OCI-LY1 (cell line): ENCODE measurements at regions not wholly inside any gene's neighbourhood (a gene's known extent, or its start where the extent isn't known, plus 50 kb on each side); places are given as distances from the start of the nearest gene placed in this dataset.

ENCODE experiments used
- H2AFZ ChIP-seq: fragments of 200-600 bp; sonication (generic), shearing (Covaris generic); 2 replicates; pipeline ENCODE4 v1.6.0; 2014; ENCODE audit warnings: antibody characterized with exemption, mild to moderate bottlenecking, low read length
- H3F3A ChIP-seq: fragments of 200-600 bp; sonication (generic), shearing (Covaris generic); 2 replicates; pipeline ENCODE4 v1.6.0; 2014; ENCODE audit warnings: mild to moderate bottlenecking, antibody characterized with exemption, low read length, moderate library complexity; ENCODE audit not compliant: insufficient read depth
- H3K27ac ChIP-seq: fragments of 200-600 bp; sonication (generic); 2 replicates; pipeline ENCODE4 v1.5.1; 2014; ENCODE audit warnings: low read length, mixed run types, mild to moderate bottlenecking, low read depth; ENCODE audit not compliant: poor library complexity, severe bottlenecking
- H3K27me3 ChIP-seq: fragments of 200-600 bp; sonication (generic); 2 replicates; pipeline ENCODE4 v1.6.0; 2014; ENCODE audit warnings: antibody characterized with exemption, mild to moderate bottlenecking, low read length, moderate library complexity; ENCODE audit not compliant: insufficient read depth
- H3K36me3 ChIP-seq: fragments of 200-600 bp; sonication (generic); 2 replicates; pipeline ENCODE4 v1.6.1; 2014; ENCODE audit warnings: mild to moderate bottlenecking, antibody characterized with exemption, low read length, moderate library complexity, mixed read lengths; ENCODE audit not compliant: insufficient read depth
- H3K4me1 ChIP-seq: fragments of 200-600 bp; sonication (generic); 2 replicates; pipeline ENCODE4 v1.5.1; 2014; ENCODE audit warnings: mild to moderate bottlenecking, low read length, moderate library complexity; ENCODE audit not compliant: insufficient read depth, severe bottlenecking
- H3K4me2 ChIP-seq: fragments of 200-600 bp; sonication (generic), shearing (Covaris generic); 2 replicates; pipeline ENCODE4 v1.6.1; 2014; ENCODE audit warnings: low read length
- H3K4me3 ChIP-seq: fragments of 200-600 bp; sonication (generic); 2 replicates; pipeline ENCODE4 v1.5.1; 2014; ENCODE audit warnings: low read length, low read depth, mild to moderate bottlenecking, mixed read lengths; ENCODE audit not compliant: poor library complexity, severe bottlenecking
- H3K79me2 ChIP-seq: fragments of 200-600 bp; shearing (Covaris generic); 2 replicates; pipeline ENCODE4 v1.6.1; 2016; ENCODE audit warnings: mixed run types, low read length, mixed read lengths; ENCODE audit not compliant: insufficient read depth
- H3K9ac ChIP-seq: fragments of 200-600 bp; sonication (generic), shearing (Covaris generic); 2 replicates; pipeline ENCODE4 v1.6.1; 2014; ENCODE audit warnings: mild to moderate bottlenecking, low read length, mixed read lengths
- H3K9me2 ChIP-seq: fragments of 200-600 bp; sonication (generic), shearing (Covaris generic); 2 replicates; pipeline ENCODE4 v1.6.1; 2014; ENCODE audit warnings: low read depth, mild to moderate bottlenecking, low read length, mixed read lengths
- H3K9me3 ChIP-seq: fragments of 200-600 bp; shearing (Covaris generic); 2 replicates; pipeline ENCODE4 v1.6.1; 2014; ENCODE audit warnings: low read length, mixed read lengths
- H4K20me1 ChIP-seq: fragments of 200-600 bp; sonication (generic), shearing (Covaris generic); 2 replicates; pipeline ENCODE4 v1.6.0; 2016; ENCODE audit warnings: mild to moderate bottlenecking, low read length; ENCODE audit not compliant: insufficient read depth
- CTCF ChIP-seq: fragments of 200-600 bp; sonication (generic), shearing (Covaris generic); IDR thresholded peaks from 2 replicates; pipeline ENCODE4 v1.5.1; 2017; ENCODE audit warnings: mild to moderate bottlenecking, antibody characterized with exemption, low read length, moderate library complexity, mixed read lengths
- EZH2 ChIP-seq: fragments of 200-600 bp; sonication (generic), shearing (Covaris generic); IDR thresholded peaks from 2 replicates; pipeline ENCODE4 v1.8.0; 2017; ENCODE audit warnings: borderline replicate concordance, mixed run types, mild to moderate bottlenecking, antibody characterized with exemption, low read length, moderate library complexity, mixed read lengths

DNA sequence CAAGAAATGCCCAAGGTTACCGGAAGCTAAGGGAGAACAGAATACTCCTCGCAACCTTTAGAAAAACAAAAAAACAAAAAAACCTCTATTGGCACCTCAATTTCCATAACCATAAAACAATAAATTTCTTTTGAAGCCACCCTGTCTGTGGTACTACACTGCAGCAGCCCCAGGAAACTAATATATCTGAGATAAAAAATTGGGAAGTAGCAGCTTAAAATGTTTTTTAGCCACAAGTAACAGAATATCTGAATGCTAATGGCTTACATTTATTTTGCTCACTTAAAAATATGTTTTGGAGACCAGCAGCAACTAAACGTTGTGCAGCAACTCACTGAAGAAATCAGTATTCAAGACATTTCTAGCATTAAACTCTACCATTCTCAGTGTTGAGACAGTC, 969.6 kb downstream of the DNAH5 start:
- H3K27ac ChIP-seq = no peak overlapping the region
- H3K9ac ChIP-seq = no peak overlapping the region
- no peak for TF ChIP-seq EZH2
- TF ChIP-seq CTCF = no peak
- no peak overlapping the region for H3K4me3 ChIP-seq
- no peaks in the 10 kb centered on the region for H3K79me2 ChIP-seq
- no peaks in the 10 kb centered on the region for H3K36me3 ChIP-seq
- no peaks in the 10 kb centered on the region for H4K20me1 ChIP-seq
- H3F3A ChIP-seq = no peaks in the 10 kb centered on the region
- H3K27me3 ChIP-seq = no peaks in the 10 kb centered on the region
- H3K9me2 ChIP-seq = no peaks in the 10 kb centered on the region
- H3K4me1 ChIP-seq = no peaks in the 10 kb centered on the region
- no peaks in the 10 kb centered on the region for H3K9me3 ChIP-seq
- H2AFZ ChIP-seq = no peak overlapping the region
- no peak overlapping the region for H3K4me2 ChIP-seq

DNA sequence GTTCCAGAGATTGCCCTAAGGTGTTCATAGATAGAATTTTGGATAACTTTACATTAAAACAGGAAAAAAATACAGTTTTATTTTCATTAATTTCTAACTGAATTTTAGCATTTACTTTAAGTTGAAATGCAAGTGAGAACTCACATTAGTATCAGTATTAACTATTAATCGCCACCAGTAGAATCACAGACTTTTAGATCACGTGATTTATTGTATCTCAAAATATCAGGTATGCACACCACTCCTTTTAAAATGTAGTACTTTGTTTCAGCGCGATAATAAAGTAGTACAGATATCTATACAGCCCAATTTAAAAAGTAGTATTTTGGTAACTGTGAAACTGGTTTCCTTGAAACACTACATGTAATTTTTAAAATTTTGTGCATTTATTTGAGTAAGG, 978.7 kb downstream of the DNAH5 start:
- Histone ChIP-seq H3K9me2 (no peaks in the 10 kb centered on the region), H3F3A (no peaks in the 10 kb centered on the region), H3K4me2 (no peak overlapping the region), H3K27me3 (no peaks in the 10 kb centered on the region), H2AFZ (no peak overlapping the region), H4K20me1 (no peaks in the 10 kb centered on the region), H3K4me3 (no peak overlapping the region), H3K36me3 (no peaks in the 10 kb centered on the region), H3K9ac (no peak overlapping the region), H3K79me2 (no peaks in the 10 kb centered on the region), H3K4me1 (no peaks in the 10 kb centered on the region), H3K9me3 (no peaks in the 10 kb centered on the region), H3K27ac (no peak overlapping the region)
- TF ChIP-seq CTCF = no peak
- TF ChIP-seq EZH2 = no peak

GRCh38 chr5:12959713-12960112, 984.8 kb downstream of the DNAH5 start:
- Histone ChIP-seq H4K20me1 (no peaks in the 10 kb centered on the region), H3K27ac (no peak overlapping the region), H3K9me3 (no peaks in the 10 kb centered on the region), H3K9ac (no peak overlapping the region), H3K4me1 (no peaks in the 10 kb centered on the region), H3K4me3 (no peak overlapping the region), H3K4me2 (no peak overlapping the region), H3K36me3 (no peaks in the 10 kb centered on the region), H2AFZ (no peak overlapping the region), H3K9me2 (no peaks in the 10 kb centered on the region), H3K79me2 (no peaks in the 10 kb centered on the region), H3K27me3 (no peaks in the 10 kb centered on the region), H3F3A (no peaks in the 10 kb centered on the region)
- TF ChIP-seq CTCF (no peak), EZH2 (no peak)
